ENCODE measurements at regions not wholly inside any gene's neighbourhood (a gene's known extent, or its start where the extent isn't known, plus 50 kb on each side); places are given as distances from the start of the nearest gene placed in this dataset.

DNA sequence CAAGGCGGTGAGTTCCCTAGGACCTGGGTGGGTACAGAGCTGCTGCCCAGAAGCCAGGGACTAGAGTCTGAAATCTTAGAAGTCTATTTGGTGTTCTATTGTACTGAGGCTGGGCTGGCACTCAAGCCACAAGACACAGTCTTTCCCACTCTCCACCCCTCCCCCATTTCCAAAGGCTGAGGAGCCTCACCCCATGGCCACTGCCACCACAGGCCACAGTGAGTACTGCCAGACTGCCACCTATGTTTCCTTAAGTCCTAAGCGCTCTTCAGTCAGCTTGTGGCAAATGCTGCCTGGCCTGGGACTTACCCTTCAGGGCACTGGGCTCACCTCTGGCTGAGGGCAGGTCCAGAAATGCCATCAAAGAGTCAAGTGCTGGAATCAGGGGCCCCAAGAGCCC lies 469.3 kb downstream of the HAO1 start:
- no peak for DNase-seq (ENCODE audit: low spot score)
- Mint-ChIP-seq H3K36me3 (ENCODE audit: low read depth) (no peaks in the 10 kb centered on the region), H3K4me3 (ENCODE audit: low read depth) (no peak overlapping the region), H3K9me3 (peaks cover 4% of the 10 kb centered on the region), H3K27ac (no peak overlapping the region), H3K4me1 (ENCODE audit: low read depth) (no peaks in the 10 kb centered on the region), H3K27me3 (ENCODE audit: low read depth) (no peaks in the 10 kb centered on the region)
- intact Hi-C loops (cut with micrococcal nuclease), result no loop called here

DNA sequence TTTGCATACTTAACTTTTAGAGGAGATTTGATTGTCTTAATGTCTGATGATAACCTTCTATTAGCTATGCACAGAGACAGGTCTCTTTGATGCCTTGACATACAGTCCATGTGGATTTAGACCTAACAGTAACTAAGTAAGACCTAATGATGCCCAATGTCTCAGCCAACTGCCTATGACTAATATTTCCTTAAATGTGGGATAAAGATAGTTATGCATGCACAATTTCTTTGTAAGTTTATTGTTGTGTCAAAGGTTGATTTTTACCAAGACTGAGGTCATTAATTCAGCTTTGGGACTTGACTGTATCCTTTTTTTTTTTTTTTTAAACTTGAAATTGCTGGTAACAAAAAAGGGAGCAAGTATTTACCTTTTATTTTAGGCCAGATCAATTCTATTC lies 450.0 kb downstream of the HAO1 start:
- H3K27me3 Mint-ChIP-seq (ENCODE audit: low read depth), result no peaks in the 10 kb centered on the region
- intact Hi-C loops (cut with micrococcal nuclease), result no loop called here

DNA sequence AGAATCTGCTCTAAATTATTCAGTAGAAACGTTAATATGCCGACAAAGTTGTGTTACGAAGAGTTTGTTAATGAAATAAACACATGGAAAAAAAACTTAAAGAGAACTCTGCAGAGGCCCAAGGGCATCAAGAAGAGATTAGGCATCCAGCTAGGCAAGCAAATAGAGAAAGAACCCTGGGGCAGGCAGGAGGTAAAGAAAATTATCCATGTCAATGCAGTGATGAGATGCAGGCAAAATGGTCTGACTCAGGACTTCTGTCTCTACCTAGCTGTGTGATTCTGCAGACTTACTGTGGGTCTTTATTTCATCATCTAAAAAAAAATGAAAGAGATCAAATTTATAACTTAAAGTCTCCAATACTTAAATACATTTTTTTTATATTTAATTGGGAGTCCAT lies 448.0 kb downstream of the HAO1 start:
- no peak overlapping the region for H3K4me3 Mint-ChIP-seq (ENCODE audit: low read depth)
- peaks cover 14% of the 10 kb centered on the region for H3K9me3 Mint-ChIP-seq
- H3K27me3 Mint-ChIP-seq (ENCODE audit: low read depth), result no peaks in the 10 kb centered on the region
- H3K4me1 Mint-ChIP-seq (ENCODE audit: low read depth), result no peaks in the 10 kb centered on the region
- no peak for DNase-seq (ENCODE audit: low spot score)
- no peaks in the 10 kb centered on the region for H3K36me3 Mint-ChIP-seq (ENCODE audit: low read depth)
- intact Hi-C loops (cut with micrococcal nuclease), result no loop called here
- H3K27ac Mint-ChIP-seq, result no peak overlapping the region

More for the DNA sequence above, 450.0 kb downstream of the HAO1 start:
- no peaks in the 10 kb centered on the region for H3K36me3 Mint-ChIP-seq (ENCODE audit: low read depth)
- H3K9me3 Mint-ChIP-seq, result peaks cover 13% of the 10 kb centered on the region
- no peak for DNase-seq (ENCODE audit: low spot score)
- no peak overlapping the region for H3K27ac Mint-ChIP-seq
- H3K4me1 Mint-ChIP-seq (ENCODE audit: low read depth), result no peaks in the 10 kb centered on the region
- H3K4me3 Mint-ChIP-seq (ENCODE audit: low read depth), result no peak overlapping the region

DNA sequence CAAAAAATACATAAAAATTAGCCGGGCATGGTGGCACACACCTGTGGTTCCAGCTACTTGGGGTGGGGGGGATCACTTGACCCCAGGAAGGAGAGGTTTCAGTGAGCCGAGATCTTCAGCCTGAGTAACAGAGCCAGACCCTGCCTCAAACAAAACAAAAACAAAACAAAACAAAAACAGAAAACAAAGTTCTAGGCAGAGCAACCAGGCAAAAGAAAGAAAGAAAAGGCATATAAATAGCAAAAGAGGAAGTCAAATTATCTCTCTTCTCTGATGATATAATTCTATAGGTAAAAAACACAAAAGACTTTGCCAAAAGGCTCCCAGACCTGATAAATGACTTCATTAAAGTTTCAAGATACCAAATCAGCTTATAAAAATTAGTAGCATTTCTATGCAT lies 446.9 kb downstream of the HAO1 start:
- Mint-ChIP-seq H3K36me3 (ENCODE audit: low read depth) (no peaks in the 10 kb centered on the region), H3K27ac (no peak overlapping the region), H3K4me3 (ENCODE audit: low read depth) (no peak overlapping the region), H3K4me1 (ENCODE audit: low read depth) (no peaks in the 10 kb centered on the region), H3K9me3 (peaks cover 12% of the 10 kb centered on the region), H3K27me3 (ENCODE audit: low read depth) (no peaks in the 10 kb centered on the region)
- no peak for DNase-seq (ENCODE audit: low spot score)
- intact Hi-C loops (cut with micrococcal nuclease), result no loop called here

DNA sequence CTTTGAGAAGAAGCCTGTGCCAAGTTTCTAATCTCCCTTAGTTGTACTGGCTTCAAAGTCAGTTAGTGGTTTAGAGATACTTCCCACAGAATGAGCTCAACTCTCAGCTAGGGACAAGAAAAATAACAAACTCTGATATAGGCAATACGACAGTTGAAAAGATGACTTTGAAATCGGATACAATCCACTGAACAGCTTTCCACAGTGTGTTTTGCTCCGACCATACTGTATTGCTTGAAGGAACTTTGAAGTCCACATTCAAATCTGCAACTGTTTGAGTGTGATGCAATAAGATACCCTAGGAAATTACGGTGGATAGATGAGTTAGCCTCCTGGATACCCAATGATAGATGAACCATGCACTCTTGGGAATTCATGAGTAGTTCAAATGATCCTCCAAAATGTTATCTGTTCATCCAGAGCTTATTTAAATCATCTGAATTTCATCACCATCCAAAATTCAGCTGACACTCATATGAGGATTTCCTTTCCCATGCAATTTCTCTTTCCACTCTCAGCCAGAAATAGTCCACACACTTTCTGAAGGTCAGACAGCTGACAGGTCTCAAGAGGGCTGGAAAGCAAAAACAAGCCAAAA lies 443.8 kb downstream of the HAO1 start:
- Mint-ChIP-seq H3K36me3 (ENCODE audit: low read depth) (no peaks in the 10 kb centered on the region), H3K27ac (no peak overlapping the region), H3K9me3 (peaks cover 16% of the 10 kb centered on the region), H3K4me3 (ENCODE audit: low read depth) (no peak overlapping the region), H3K27me3 (ENCODE audit: low read depth) (no peaks in the 10 kb centered on the region), H3K4me1 (ENCODE audit: low read depth) (no peaks in the 10 kb centered on the region)
- no peak for DNase-seq (ENCODE audit: low spot score)
- intact Hi-C loops (cut with micrococcal nuclease), result no loop called here

DNA sequence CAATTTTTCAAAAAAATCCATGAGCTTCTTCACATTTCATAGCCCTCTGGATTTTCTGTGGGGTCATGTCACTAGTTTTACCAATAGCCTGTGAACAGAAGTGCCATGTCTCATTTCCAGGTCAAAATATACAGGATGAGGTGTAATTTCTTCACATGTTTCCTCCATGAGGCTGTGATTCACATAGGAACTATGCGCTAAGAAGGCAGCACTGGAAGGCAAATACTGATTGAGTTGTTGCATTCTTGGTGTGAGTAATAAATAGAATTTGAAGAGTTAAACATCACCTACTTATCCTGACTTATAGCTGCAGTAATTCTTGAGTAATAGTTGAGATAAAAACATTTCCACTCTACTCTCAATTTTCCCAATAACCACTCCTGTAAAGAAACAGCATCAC lies 442.3 kb downstream of the HAO1 start:
- Mint-ChIP-seq H3K4me1 (ENCODE audit: low read depth) (no peaks in the 10 kb centered on the region), H3K27me3 (ENCODE audit: low read depth) (no peaks in the 10 kb centered on the region), H3K27ac (no peak overlapping the region), H3K36me3 (ENCODE audit: low read depth) (no peaks in the 10 kb centered on the region), H3K9me3 (peaks cover 16% of the 10 kb centered on the region), H3K4me3 (ENCODE audit: low read depth) (no peak overlapping the region)
- intact Hi-C loops (cut with micrococcal nuclease), result no loop called here
- DNase-seq (ENCODE audit: low spot score), result no peak

DNA sequence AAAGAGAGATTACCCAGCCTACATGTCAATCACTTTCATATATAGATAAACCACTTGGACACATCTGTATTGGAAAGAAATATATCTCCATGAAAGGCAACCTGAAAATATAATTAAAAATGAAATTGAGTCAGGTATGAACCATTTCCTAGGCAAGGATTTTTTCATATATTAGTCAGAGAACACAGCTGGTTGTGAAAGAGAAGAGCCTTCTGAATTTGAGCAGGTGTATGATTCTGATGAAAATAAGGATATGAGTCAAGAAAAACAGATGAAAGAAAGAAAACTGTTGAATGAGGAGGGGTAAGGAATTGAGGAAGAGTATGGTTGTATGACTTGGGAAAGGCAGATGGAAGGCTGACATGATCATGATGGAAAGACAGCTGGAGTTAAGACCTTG lies 441.1 kb downstream of the HAO1 start:
- H3K9me3 Mint-ChIP-seq, result peaks cover 13% of the 10 kb centered on the region
- no peaks in the 10 kb centered on the region for H3K4me1 Mint-ChIP-seq (ENCODE audit: low read depth)
- no peak overlapping the region for H3K27ac Mint-ChIP-seq
- no peak overlapping the region for H3K4me3 Mint-ChIP-seq (ENCODE audit: low read depth)
- no peak for DNase-seq (ENCODE audit: low spot score)
- intact Hi-C loops (cut with micrococcal nuclease), result no loop called here
- H3K36me3 Mint-ChIP-seq (ENCODE audit: low read depth), result no peaks in the 10 kb centered on the region
- no peaks in the 10 kb centered on the region for H3K27me3 Mint-ChIP-seq (ENCODE audit: low read depth)

DNA sequence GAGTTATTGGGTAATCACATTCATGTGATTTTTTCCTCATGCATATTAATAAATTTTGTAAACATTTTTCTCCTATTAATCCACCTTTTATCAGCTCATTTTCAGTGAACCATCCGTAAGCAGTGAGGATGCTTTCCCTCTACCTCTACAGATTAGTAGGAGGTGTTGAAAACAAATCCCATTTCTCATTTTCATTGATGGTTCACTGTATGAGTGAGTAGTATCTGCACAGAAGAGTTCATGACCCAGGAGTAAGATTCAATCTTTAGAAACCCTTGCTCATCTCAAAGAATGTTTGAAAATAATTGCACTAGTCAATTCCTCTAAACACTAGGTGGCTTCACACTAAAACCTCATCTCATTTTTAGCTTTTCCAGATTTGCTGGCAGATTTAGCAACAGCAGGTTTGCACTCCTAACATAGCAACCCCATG lies 440.0 kb downstream of the HAO1 start:
- H3K27me3 Mint-ChIP-seq (ENCODE audit: low read depth), result no peaks in the 10 kb centered on the region

DNA sequence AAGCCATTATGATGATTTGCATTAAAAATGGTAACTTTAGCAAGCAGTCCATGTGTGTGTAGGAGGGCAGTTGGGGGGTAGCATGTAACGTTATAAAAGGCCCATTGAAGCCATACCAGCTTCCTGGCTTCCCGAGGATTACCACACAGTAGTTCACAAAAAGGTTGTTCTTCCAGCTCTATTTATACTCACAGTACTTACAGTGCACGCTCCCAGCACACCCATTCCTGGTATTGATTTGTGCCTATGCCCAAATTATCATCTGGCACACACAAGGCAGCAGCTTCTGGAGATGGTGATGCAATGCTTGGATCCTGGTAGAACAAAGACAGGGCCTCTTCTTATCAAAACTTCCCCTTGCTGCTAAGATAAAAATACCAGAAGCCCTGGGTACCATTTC lies 436.8 kb downstream of the HAO1 start:
- no peaks in the 10 kb centered on the region for H3K27me3 Mint-ChIP-seq (ENCODE audit: low read depth)
- no peak overlapping the region for H3K4me3 Mint-ChIP-seq (ENCODE audit: low read depth)

More for the DNA sequence above, 440.0 kb downstream of the HAO1 start:
- Mint-ChIP-seq H3K4me1 (ENCODE audit: low read depth) (no peaks in the 10 kb centered on the region), H3K9me3 (peaks cover 9% of the 10 kb centered on the region), H3K36me3 (ENCODE audit: low read depth) (no peaks in the 10 kb centered on the region), H3K4me3 (ENCODE audit: low read depth) (no peak overlapping the region), H3K27ac (no peak overlapping the region)
- intact Hi-C loops (cut with micrococcal nuclease), result no loop called here
- DNase-seq (ENCODE audit: low spot score), result no peak

DNA sequence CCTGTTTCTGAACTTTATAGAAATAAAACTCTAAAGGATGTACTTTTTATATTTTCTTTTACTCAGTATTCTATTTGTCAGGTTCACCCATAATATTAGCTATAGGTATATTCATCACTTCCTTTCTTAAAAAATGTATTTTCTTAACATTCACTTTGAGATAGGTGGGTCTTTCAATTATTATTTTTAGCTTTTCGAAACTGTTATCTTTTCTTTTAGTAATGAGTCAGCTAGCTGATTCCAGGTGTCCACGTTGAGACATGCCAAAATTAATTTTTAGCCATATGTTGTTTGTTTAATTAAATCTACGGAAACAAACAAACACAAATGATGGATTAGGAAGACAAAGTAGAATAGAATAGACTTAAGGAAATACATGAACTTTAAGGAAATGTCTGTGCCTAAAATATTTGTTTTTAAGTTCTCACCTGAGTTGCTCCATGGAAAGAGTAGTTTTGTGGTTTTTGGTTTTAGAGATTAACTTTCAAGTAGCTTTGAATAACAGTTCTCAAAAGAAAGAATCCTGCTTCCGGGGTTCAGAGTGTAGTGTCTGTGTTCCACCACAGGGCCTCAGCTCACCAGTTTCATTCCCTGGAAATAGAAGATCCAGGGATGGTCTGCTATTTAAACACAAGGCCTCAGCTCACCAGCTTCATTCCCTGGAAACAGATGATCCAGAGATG lies 435.0 kb downstream of the HAO1 start:
- Mint-ChIP-seq H3K27me3 (ENCODE audit: low read depth) (no peaks in the 10 kb centered on the region), H3K4me3 (ENCODE audit: low read depth) (no peak overlapping the region), H3K27ac (no peak overlapping the region), H3K36me3 (ENCODE audit: low read depth) (no peaks in the 10 kb centered on the region), H3K4me1 (ENCODE audit: low read depth) (no peaks in the 10 kb centered on the region), H3K9me3 (no peaks in the 10 kb centered on the region)
- DNase-seq (ENCODE audit: low spot score), result no peak
- intact Hi-C loops (cut with micrococcal nuclease), result no loop called here

More for the DNA sequence above, 436.8 kb downstream of the HAO1 start:
- intact Hi-C loops (cut with micrococcal nuclease), result no loop called here
- H3K36me3 Mint-ChIP-seq (ENCODE audit: low read depth), result no peaks in the 10 kb centered on the region
- H3K9me3 Mint-ChIP-seq, result peaks cover 4% of the 10 kb centered on the region
- no peak for DNase-seq (ENCODE audit: low spot score)
- no peaks in the 10 kb centered on the region for H3K4me1 Mint-ChIP-seq (ENCODE audit: low read depth)
- no peak overlapping the region for H3K27ac Mint-ChIP-seq

DNA sequence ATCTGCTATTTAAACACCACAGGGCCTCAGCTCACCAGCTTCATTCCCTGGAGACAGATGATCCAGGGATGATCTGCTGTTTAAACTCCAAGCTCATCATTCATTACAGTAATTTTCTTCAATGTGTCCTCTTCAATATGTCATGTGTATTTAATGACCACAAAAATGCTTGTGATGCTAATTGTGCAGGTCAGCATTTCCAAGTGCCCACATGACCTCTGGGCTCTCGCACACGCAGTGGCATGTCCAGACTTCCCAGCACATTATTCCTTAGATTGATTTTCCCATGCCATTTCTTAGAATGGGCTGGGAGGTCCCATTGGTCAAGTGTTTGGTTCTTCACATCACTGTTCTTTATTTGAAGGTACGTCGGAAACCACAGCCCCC lies 434.4 kb downstream of the HAO1 start:
- intact Hi-C loops (cut with micrococcal nuclease), result no loop called here
- Mint-ChIP-seq H3K36me3 (ENCODE audit: low read depth) (no peaks in the 10 kb centered on the region), H3K4me1 (ENCODE audit: low read depth) (no peaks in the 10 kb centered on the region), H3K27ac (no peak overlapping the region), H3K9me3 (no peaks in the 10 kb centered on the region), H3K4me3 (ENCODE audit: low read depth) (no peak overlapping the region), H3K27me3 (ENCODE audit: low read depth) (no peaks in the 10 kb centered on the region)
- DNase-seq (ENCODE audit: low spot score), result no peak

DNA sequence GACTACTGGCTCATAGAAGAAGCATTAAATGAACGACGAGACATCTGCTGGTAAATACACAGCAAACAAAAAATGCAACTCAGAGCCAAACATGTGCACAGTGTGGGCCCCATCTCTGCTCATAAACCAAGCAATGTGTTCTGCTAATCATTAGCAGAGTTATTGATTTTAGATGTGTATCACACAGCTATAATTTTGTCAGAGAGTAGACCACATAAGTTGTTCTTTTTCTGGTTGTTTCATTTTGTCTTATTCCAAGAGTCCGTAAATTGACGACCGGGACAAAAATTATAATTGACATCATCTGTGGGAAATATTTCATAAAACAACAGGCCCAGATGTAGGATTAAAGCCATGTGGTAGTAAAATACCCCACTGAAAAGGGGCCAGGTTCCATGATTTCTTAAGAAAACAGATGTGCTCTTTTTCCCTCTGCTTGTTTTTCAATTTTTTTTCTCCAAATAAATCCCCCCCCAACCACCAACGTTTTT lies 423.6 kb downstream of the HAO1 start:
- intact Hi-C loops (cut with micrococcal nuclease), result no loop called here
- Mint-ChIP-seq H3K27ac (no peak overlapping the region), H3K4me1 (ENCODE audit: low read depth) (no peaks in the 10 kb centered on the region)

DNA sequence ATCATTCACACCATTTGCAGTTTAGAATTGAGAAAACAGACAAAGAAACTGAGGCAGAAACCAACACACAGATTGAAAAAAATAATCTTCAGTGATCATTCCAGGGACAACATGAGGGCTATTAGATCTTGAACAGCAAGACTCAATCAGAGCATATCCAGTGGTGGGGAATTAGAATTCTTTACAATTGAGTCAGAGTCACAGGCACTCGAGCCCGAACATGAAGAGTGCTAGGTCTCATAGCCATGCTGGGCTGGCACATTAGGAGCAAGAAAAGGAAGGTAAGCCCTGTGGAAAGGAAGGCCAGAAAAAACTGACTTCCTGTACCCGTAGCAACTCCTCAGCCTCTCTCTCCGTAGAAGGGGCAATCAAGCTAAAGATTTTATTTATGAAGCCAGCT lies 419.9 kb downstream of the HAO1 start:
- Mint-ChIP-seq H3K4me1 (ENCODE audit: low read depth) (no peaks in the 10 kb centered on the region), H3K9me3 (peaks cover 7% of the 10 kb centered on the region), H3K36me3 (ENCODE audit: low read depth) (no peaks in the 10 kb centered on the region), H3K27me3 (ENCODE audit: low read depth) (no peaks in the 10 kb centered on the region), H3K4me3 (ENCODE audit: low read depth) (no peak overlapping the region), H3K27ac (no peak overlapping the region)
- intact Hi-C loops (cut with micrococcal nuclease), result no loop called here
- no peak for DNase-seq (ENCODE audit: low spot score)

More for the DNA sequence above, 423.6 kb downstream of the HAO1 start:
- no peaks in the 10 kb centered on the region for H3K36me3 Mint-ChIP-seq (ENCODE audit: low read depth)
- peaks cover 7% of the 10 kb centered on the region for H3K9me3 Mint-ChIP-seq
- no peak overlapping the region for H3K4me3 Mint-ChIP-seq (ENCODE audit: low read depth)
- DNase-seq (ENCODE audit: low spot score), result no peak
- H3K27me3 Mint-ChIP-seq (ENCODE audit: low read depth), result no peaks in the 10 kb centered on the region
